HT-29 (cell line): ENCODE measurements at regions not wholly inside any gene's neighbourhood (a gene's known extent, or its start where the extent isn't known, plus 50 kb on each side); places are given as distances from the start of the nearest gene placed in this dataset.

Experiments
- DNase-seq: peaks from one replicate; pipeline ENCODE4 v3.0.0-alpha.2; 2015; ENCODE audit warnings: low spot score

DNA sequence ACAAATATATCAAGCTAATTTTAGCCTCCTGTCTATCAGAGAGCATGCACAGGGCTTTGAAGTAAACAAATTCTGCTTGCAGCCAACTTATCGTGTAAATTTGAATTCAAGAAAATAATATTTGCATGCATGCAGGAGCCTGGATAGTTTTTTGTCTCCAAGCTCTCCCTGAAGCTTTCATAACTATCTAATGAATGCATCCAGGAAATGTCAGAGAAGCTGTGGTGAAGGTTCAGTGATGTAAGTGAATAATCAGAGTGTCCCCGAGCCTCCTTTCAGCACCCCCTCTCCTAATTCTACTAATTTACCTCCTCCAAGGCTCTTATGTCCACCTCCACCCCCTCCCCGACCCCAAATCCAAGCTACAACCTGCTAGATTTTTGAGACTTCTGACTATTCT lies 172.0 kb upstream of the ZNF32 start:
- no peak for DNase-seq

DNA sequence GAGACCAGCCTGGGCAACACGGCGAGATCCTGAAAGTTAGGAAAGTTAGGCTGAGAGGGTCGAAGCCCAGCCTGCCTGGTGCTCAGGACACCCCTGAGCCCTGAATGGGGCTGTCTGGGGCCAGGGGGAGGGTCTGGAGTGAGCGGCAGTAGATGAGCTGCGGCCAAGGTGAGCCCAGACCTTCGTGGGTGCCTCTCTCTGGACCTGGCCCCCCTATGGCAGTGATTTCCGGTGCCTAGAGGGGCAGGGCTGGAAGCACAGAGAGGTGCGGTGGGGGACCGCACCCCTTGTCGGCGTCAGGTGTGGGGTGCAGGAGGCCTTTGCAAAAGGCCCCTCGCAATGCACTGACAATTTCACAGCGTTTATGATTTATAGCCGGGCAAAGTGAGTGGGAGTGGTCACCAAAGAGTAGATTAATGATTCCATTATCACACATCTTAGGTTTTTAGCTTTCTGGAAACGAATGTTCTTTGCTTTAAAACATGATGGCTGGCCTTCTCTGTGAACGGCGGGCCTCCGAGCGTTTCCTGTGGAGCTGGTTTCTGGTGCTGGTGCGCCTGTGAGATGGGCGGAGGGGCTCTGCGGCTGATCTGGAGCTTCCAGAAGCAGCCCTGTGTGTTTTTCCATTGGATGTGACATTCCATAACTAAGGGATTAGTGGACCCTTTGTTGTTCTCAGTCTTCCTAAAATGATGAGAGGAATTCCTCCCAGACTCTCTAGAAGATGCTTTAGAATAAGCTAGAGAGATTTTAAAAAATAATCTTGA lies 171.0 kb upstream of the ZNF32 start:
- no peak for DNase-seq

DNA sequence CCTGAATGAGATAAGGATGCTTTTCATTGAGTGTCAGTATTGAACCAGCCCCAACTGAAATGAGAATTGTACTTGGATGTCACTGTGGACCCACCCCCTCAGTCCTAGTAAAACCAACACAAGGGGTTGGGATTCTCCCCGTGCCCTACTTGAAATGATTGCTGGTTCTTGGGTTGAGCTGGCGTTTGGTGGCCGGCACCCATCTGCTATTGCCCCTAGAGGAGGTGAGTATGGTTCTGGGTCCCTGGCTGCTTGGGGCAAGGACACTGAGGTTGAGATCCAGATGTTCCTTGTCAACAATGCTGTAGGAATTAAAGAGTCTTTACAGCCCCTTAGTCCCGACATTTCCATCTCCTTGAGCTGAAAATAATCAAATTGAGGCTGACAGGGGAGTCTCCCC lies 170.0 kb upstream of the ZNF32 start:
- no peak for DNase-seq

DNA sequence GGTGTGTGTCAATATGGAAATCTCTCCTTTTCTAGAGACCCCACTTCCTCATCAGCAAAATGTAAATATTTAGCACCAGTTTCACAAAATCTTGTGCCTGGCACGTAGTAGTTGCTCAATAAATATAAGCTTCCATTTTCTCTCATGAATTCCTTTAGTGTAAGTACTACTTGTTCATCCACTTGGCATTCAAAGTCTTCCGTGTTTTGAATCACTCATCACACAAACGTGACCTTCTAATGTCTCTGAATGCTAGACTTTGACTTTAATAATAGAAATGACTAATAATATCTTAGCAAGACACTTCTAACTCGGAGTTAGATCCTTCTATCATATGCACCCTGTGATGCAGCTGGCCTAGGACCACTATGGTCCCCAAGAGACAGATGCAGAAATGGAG lies 168.7 kb upstream of the ZNF32 start:
- DNase-seq = no peak

DNA sequence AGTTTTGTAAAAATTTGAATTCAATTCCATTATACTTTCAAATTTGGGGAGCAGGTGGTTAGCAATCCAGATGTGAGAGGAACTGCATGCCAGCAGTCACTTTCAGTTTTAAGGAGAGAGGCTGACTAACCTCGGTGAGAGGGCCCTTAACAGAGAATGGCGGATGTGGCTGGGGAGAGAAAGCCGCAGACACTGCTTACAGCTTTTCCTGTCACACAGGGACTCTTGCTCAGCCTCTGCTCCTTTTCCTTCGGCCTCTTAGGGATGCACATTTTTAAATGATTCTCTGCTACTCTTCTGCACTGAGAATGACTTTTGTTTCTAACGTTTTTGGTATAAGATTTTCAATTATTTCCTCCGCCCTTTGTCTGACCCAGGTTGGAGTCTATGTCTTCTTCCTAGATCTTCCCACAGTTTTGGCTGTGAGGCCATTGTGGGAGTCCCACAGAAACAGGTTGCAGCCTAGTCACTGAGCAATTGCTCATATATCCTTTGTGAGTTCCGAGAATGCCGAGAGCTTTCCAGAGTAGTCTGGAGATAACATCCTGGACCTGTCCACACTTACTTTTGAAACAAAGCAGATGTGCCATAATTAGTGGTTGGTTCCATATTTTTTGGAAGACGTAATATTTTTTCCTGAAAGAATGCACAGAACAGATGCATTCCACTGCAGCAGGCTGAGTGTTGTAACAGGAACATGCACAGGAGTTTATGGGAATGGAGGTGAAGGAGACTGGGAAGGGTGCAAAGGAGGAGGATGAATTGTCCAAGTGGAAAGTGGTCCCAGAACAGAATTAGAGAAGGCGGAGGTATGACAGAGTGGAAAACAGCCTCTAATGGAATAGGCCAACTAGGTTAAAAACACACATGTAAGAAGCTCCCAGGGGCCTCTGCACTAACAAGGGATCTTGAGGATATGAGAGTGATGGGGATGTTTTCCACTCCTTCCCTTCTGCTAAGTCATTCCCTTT lies 168.0 kb upstream of the ZNF32 start:
- no peak for DNase-seq

DNA sequence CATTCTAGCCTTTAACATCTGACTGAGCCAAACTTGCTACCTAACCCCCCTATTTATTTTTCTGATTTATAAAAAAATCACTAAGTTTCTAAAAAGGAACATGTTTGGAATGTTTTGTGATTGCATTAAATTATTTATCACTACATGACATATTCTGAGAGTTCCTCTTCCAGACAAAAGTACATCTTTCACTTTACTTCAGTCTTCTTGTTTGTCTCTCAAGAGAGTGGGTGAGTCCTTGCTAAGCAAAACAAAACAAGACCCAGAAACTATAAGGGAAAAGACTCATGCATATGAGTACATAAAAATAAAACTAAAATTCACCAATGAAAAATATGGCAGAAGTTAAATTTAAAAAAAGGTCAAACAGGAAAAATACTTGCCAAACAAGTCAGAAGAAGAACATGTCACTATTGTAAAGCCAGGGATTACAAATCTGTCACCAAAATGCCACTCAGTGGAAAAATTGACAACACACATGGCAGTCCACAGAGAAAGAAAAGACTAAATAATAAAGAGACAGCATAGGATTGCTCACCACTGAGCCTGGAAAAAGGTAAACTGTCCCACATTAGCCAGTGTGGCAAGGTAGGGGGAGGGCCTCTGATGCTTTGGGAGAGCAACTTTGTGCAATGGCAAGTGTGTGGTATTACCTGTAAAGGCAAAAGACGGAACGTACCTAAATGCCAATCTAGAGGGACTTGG lies 166.7 kb upstream of the ZNF32 start:
- DNase-seq = no peak

DNA sequence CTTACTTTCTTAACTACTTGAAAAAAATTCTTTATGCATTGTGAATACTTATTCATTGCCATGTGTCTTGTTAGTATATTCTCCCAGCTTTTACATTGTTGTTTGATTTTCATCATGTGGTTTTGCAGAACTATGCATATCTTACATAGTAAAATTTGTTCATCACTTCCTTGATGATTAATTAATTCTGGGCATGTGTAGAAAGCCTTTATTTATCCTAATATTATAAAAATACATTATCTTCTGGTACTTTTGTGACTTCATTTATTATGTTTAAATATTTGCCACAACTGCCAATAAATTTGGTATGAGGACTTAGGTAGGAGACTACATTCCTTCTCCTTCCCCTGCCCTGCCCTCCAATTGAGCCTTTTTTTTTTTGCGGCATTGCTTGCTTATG lies 166.0 kb upstream of the ZNF32 start:
- no peak for DNase-seq

DNA sequence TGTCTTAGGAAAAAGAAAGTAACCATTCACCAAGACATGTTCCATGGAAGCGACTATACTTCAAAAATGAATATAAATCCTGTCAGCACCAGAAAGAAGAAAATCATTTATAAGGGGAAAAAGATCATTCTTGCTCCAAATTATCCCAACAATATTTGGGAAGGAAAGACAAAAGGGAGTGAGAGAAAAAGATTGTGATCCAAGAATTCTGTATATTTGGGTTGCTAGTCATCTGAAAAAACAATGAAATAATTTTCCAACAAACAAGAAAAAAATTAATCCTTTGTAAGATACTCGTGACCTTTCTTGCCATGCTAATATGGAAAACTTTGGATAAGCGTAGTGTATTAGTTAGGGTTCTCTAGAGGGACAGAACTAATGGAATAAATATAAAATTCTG lies 163.2 kb upstream of the ZNF32 start:
- DNase-seq = no peak

DNA sequence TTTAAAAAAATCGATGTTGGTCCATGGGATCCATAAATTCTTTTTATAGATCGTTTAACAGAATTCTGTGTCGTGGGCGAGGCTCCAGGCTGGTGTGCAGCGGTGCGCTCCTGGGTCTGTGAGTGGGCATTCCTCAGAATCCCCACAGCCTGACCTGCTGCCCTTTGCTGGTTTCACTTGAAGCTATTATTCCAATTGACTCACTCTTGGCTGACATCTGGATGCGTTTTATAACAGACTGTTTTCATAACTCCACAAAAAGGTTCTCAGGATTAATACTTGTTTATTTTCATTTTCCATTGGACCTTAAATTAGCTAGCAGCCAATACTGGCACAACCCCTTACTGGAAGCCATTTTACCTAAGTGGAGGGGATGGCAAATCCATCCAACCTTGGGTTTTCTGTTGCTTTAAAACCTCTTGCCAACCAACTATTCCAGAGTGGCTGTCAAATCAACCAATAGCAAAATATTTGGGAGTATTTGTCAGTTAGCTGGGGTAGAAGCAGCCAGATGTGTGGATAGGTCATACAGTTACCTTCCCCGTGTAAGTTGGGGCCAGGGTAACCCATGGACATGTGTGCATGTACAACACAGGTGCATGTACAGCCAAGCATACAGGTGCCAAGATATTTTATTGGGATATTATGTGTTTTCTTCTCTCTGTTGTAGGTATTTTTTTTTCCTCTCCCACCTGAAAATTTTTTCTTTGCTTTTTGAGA lies 160.7 kb upstream of the ZNF32 start:
- no peak for DNase-seq

DNA sequence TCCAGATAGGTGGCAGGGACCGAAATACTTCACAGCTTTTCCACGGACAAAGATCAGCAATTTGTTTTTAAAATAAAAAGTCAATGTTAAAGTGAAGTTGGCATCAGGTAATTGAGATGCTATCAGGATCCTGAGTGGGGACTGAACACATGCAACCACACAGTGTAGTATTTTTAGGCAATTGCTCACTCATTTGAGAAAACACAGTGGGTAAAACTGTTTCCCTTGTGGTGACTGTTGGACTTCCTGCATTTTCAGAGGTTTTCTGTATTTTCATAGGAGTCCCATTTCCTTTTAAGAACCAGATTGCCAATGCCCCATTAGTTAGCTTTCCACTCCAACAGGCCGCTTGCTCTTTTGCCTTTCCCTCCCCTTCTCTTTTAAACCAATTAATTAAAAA lies 159.5 kb upstream of the ZNF32 start:
- no peak for DNase-seq

DNA sequence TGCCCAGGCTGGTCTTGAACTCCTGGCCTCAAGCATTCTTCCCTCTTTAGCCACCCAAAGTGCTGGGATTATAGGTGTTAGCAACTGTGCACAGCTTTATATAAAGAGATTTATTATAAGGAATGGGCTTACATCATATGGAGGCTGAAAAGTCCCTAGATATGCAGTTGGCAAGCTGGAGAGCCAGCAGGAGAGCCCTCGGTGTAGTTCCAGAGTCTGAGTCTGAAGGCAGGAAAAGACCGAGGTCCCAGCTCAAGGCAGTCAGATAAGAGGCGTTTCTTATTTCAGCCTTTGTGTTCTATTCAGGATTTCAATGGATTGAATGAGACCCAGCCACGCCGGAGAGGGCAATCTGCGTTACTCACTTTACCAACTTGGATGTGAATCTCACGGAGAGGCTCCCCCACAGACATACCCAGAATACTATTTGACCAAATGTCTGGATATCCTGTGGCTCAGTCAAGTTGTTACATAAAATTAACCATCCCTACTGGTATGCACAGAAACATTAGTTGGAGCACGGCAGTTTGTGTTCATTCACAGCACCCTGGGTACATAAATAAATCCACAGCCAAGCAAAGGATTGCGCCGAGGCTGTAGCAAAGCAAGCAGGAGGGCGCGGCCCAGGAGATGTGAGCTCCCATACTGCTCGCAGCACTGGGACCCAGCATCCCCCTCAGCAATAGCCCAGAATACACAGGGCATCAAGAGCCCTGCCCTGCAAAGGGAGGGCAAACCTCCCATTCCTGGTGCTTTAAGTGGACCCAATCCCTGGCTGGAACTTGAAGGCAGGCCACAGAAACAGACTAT lies 158.4 kb upstream of the ZNF32 start:
- DNase-seq = no peak

DNA sequence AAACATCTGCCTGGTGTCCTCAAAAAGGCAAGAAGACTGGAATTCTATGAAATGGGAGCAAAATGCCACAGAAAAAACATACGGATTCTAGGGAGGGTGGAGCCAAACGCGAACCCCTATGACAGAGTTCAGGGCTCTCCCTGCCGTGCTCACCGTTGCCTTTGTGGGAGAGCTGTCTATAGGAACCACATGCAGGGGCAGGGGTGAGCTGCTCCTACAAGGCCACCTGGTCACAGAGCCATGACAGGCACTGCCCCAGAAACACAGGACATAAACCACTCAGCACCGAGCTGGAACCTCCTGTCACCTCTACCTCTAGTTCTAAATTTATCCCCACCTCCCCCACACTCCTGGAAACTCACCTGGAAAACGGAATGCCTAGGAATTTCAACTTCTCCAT lies 155.1 kb upstream of the ZNF32 start:
- DNase-seq = no peak

DNA sequence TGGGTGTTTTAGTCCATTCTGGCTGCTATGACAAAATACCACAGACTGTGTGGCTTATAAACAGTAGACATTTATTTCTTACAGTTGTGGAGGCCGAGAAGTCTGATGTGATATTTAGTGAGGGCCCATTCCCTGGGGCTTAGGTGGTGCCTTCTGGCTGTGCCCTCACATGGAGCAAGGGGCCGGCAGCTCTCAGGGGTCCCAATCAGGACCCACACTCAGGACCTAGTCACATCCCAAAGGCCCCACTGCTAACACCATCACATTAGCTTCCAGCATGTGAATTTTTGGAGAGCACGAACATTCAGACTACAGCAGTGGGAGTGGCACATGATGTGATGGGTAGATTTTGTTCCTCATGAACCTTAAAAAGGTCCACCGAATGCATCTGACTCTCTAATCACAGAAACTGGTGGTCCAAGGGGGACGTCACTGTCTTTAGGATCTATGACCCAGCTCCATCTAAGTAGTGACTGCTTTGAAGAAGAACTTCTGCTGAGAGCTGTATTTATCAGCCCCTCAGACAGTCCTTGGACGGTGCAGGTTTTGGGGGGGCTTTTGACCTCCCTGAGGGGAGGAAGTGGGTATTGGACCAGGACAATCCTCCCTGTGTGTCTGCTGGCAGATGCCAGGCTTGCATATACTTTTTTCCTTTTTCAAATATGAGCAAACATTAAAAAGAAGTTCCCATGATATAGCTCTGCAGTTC lies 154.5 kb upstream of the ZNF32 start:
- DNase-seq = no peak

DNA sequence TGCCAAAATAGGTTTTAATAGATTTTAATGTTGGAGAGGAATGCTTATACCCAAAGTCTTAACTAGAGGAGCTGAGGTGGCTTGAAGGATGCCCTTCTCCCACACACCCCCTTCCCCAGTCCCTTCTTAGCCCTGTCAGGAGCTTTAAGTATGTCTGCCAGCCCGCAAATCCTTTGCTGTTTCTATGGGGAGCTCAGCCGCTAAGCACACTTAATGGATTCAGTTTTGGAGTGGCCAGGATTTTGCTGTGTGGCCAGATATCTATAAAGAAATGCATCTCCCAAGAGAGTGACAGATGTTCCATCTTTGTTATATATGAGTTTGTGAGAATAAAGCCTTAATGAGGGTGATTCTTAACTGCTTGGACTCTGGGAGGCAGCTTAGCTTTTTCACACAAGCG lies 152.9 kb upstream of the ZNF32 start:
- no peak for DNase-seq

DNA sequence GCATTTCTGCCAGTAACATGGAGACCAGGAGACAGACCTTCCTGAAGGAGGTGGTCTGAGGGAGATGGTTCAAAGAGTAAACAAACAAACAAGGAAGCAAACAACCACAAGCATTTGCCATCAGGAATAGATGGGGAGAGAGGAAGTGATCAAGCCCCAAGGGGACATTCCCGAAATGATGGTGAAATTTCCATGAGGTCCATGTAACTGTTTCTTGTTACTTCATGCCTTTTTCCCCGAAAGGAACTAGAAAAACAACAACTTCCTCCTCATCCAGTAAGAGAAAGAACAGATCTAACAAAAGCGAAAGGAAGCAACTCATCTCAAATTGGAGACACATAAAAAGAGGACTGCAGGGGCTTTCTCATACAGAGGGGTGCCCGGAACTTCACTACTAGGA lies 152.5 kb upstream of the ZNF32 start:
- DNase-seq = no peak

DNA sequence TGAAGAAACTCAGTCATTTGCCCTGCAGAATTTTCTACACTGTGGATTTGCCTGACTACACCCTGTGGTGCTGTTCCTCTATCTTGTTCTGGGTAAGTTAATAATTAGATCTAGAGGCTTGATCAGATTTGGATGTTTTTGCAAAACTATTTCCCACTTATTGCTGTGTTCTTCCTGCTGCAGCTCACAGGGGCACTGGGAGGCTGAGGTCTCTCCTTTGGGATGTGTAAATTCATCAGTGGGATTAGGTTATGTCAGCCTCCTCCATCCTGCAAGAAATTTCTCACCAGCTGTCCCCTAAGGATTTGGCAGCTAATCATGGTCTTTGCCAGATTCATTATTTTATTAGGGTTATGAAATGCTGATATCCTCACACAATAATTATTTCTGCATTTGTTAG lies 148.1 kb upstream of the ZNF32 start:
- no peak for DNase-seq

DNA sequence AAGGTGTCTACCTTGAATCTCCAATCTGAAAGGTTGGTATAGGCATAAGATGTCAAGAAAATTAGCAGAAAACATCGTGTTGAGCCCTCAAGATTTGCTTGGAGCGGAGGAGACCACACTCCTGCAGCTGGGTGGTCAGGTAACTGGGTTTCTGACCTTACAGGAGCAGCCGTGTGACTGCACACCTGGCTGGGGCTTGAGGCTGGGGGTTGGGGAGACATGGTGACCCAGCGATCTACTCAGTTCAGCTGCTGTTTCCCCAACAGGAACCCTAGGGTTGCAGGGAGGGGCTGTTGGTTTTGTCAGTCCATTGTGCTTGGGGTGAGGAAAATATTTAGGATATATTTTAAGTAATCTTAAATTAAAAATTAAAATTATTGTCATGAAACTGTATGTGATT lies 147.0 kb upstream of the ZNF32 start:
- no peak for DNase-seq

DNA sequence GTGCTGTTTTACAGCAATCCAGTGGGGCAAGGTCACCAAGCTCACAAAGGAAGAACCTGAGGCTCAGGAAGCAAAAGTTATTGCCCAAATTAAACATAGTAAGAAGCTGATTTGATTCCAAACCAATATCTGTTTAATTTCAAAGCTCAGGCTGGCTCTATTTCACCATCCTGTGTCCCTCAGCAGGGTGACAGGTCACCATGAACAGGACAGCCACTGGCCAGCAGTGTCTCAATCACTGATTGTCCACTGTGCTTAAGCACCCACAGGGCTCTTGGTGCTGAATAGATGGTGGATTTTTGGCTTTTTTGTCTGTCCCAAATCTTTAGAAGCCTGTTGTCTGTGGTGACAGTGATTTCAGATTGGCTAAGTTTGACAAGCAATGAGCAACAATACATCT lies 146.4 kb upstream of the ZNF32 start:
- DNase-seq = no peak

DNA sequence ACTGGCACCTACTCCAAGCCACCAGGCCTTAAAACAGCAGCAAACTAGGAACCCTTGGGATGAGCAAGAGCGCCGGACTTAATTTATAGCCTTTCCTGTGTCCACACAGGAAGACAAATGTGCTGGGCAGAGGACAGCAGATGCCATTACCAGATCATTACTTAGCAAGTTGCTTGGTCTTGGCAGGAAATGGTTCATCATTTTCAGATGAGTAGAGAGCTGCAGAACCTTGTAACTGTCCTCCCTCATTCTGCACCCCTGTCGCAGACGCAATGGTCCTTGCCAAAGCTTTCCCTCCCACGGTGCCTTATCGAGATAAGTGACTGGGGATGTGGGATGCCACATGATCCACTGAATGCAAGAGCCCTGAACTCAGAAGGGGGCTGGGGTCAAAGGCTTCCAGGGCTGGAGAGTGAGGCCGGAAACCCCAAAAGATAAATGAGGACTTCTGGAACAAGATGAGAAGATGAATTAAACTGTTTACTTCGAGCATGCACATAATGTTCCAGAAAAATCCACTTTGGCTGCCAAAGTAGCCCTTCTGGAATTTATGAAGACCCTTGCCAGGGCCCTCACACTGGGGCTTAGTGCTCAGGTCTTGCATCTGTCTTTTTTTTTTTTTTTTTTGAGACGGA lies 145.6 kb upstream of the ZNF32 start:
- DNase-seq = no peak

DNA sequence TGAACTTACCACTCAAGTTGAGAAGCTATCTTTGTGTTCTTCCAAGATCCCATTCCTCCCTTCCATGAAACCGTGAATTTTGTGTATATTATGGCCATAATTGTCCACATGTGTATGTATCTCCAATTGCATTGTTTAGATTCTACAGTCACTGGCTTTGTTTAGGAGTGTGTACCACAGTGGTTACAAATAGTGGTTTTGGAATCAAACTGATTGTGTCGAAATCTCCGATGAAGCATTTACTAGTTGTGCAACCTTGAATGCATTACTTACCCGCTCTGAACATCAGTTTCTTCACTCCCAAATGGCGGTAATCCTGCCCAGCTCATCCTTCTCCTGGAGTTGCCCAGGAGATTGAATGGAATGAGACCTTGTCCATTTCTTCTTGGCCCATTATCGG lies 145.0 kb upstream of the ZNF32 start:
- DNase-seq = no peak
